ENCODE measurements at regions not wholly inside any gene's neighbourhood (a gene's known extent, or its start where the extent isn't known, plus 50 kb on each side); places are given as distances from the start of the nearest gene placed in this dataset.

GRCh38 chr7:136526408-136527105 lies 341.9 kb upstream of the CHRM2 start:
- Histone ChIP-seq H3K9me3 (no peaks in the 10 kb centered on the region), H3K36me3 (no peaks in the 10 kb centered on the region), H3K27ac (no peak overlapping the region), H3K4me1 (ENCODE audit: control insufficient read depth in 1 of 2, insufficient read depth in 1 of 2, low read depth in 1 of 2, low read length in 1 of 2) (no peaks in the 10 kb centered on the region), H3K4me3 (ENCODE audit: low read depth in 1 of 2, low read length in 1 of 2) (no peak overlapping the region), H3K27me3 (no peaks in the 10 kb centered on the region)
- no peak for TF ChIP-seq CTCF (IDR thresholded peaks at IDR 0.05)

GRCh38 chr7:136523571-136523970 lies 344.9 kb upstream of the CHRM2 start:
- Histone ChIP-seq H3K4me1 (ENCODE audit: control insufficient read depth in 1 of 2, insufficient read depth in 1 of 2, low read depth in 1 of 2, low read length in 1 of 2) (no peaks in the 10 kb centered on the region), H3K36me3 (no peaks in the 10 kb centered on the region), H3K27ac (no peak overlapping the region), H3K27me3 (no peaks in the 10 kb centered on the region), H3K4me3 (ENCODE audit: low read depth in 1 of 2, low read length in 1 of 2) (no peak overlapping the region), H3K9me3 (no peaks in the 10 kb centered on the region)
- TF ChIP-seq CTCF (IDR thresholded peaks at IDR 0.05), result no peak

- Histone ChIP-seq H3K27me3 (no peaks in the 10 kb centered on the region), H3K4me3 (ENCODE audit: low read depth in 1 of 2, low read length in 1 of 2) (no peak overlapping the region), H3K36me3 (no peaks in the 10 kb centered on the region), H3K4me1 (ENCODE audit: control insufficient read depth in 1 of 2, insufficient read depth in 1 of 2, low read depth in 1 of 2, low read length in 1 of 2) (no peaks in the 10 kb centered on the region), H3K27ac (no peak overlapping the region), H3K9me3 (no peaks in the 10 kb centered on the region)
- TF ChIP-seq CTCF (IDR thresholded peaks at IDR 0.05), result no peak
Measured at GRCh38 chr7:136517971-136518370, 350.5 kb upstream of the CHRM2 start.

- H3K36me3 ChIP-seq, result no peaks in the 10 kb centered on the region
- H3K4me3 ChIP-seq (ENCODE audit: low read depth in 1 of 2, low read length in 1 of 2), result no peak overlapping the region
- H3K9me3 ChIP-seq, result no peaks in the 10 kb centered on the region
- H3K27me3 ChIP-seq, result no peaks in the 10 kb centered on the region
- no peaks in the 10 kb centered on the region for H3K4me1 ChIP-seq (ENCODE audit: control insufficient read depth in 1 of 2, insufficient read depth in 1 of 2, low read depth in 1 of 2, low read length in 1 of 2)
- H3K27ac ChIP-seq, result no peak overlapping the region
- TF ChIP-seq CTCF (IDR thresholded peaks at IDR 0.05), result no peak
Measured at GRCh38 chr7:136514776-136515175, 353.7 kb upstream of the CHRM2 start.

GRCh38 chr7:136513744-136514143 lies 354.7 kb upstream of the CHRM2 start:
- Histone ChIP-seq H3K4me3 (ENCODE audit: low read depth in 1 of 2, low read length in 1 of 2) (no peak overlapping the region), H3K36me3 (no peaks in the 10 kb centered on the region), H3K27ac (no peak overlapping the region), H3K4me1 (ENCODE audit: control insufficient read depth in 1 of 2, insufficient read depth in 1 of 2, low read depth in 1 of 2, low read length in 1 of 2) (no peaks in the 10 kb centered on the region), H3K9me3 (no peaks in the 10 kb centered on the region), H3K27me3 (no peaks in the 10 kb centered on the region)
- TF ChIP-seq CTCF (IDR thresholded peaks at IDR 0.05), result no peak
